WTC11 (cell line): ENCODE measurements at regions not wholly inside any gene's neighbourhood (a gene's known extent, or its start where the extent isn't known, plus 50 kb on each side); places are given as distances from the start of the nearest gene placed in this dataset.

ENCODE experiments used
- ATAC-seq: fragments of 200-7000 bp; cut with Tn5 transposase; 2 replicates; pipeline ENCODE4 v1.10.0; 2021; ENCODE audit warnings: mild to moderate bottlenecking, moderate library complexity
- CTCF ChIA-PET: fragments of 300-600 bp; sonication (Branson Sonifier 250); formaldehyde crosslinking; loops from one replicate; lab custom pipeline; 2021; ENCODE audit warnings: antibody characterized with exemption; lab: Charles Lee
- POLR2A ChIA-PET: fragments of 350-600 bp; sonication (Branson Sonifier 250); formaldehyde crosslinking; loops from one replicate; lab custom pipeline; 2021; ENCODE audit warnings: antibody characterized with exemption; lab: Charles Lee
- DNase-seq: peaks from one replicate; pipeline ENCODE4 v3.0.0; 2021; ENCODE audit warnings: low spot score
- H3K27ac Mint-ChIP-seq: 2 replicates; pipeline ENCODE4 v1.8.0; 2021; ENCODE audit warnings: mixed read lengths
- H3K27me3 Mint-ChIP-seq: 2 replicates; pipeline ENCODE4 v1.8.0; 2021; ENCODE audit warnings: low read depth, mild to moderate bottlenecking, moderate library complexity, mixed read lengths
- H3K36me3 Mint-ChIP-seq: 2 replicates; pipeline ENCODE4 v1.8.0; 2021; ENCODE audit warnings: mixed read lengths
- H3K4me1 Mint-ChIP-seq: 2 replicates; pipeline ENCODE4 v1.8.0; 2022; ENCODE audit warnings: mixed read lengths
- H3K4me3 Mint-ChIP-seq: 2 replicates; pipeline ENCODE4 v1.8.0; 2021; ENCODE audit warnings: mild to moderate bottlenecking, moderate library complexity, mixed read lengths
- H3K9me3 Mint-ChIP-seq: 2 replicates; pipeline ENCODE4 v1.8.0; 2021; ENCODE audit warnings: mixed read lengths
- ATF1 ChIP-seq: sonication (generic); formaldehyde crosslinking; IDR thresholded peaks from 2 replicates; pipeline ENCODE4 v1.8.1; 2023; ENCODE audit warnings: mild to moderate bottlenecking, moderate library complexity, missing genetic modification reagents
- ESRRA ChIP-seq: sonication (generic); formaldehyde crosslinking; IDR thresholded peaks from 2 replicates; pipeline ENCODE4 v1.8.1; 2022; ENCODE audit warnings: mild to moderate bottlenecking, missing genetic modification reagents, borderline replicate concordance
- FOXJ3 ChIP-seq: sonication (generic); formaldehyde crosslinking; IDR thresholded peaks from 2 replicates; pipeline ENCODE4 v1.9.0; 2021; ENCODE audit warnings: missing genetic modification reagents, mild to moderate bottlenecking, borderline replicate concordance
- FOXK1 ChIP-seq: sonication (generic); formaldehyde crosslinking; IDR thresholded peaks from 2 replicates; pipeline ENCODE4 v1.8.0; 2022; ENCODE audit warnings: mild to moderate bottlenecking, moderate library complexity, missing genetic modification reagents
- GRHL2 ChIP-seq: fragments of 250-450 bp; sonication (Bioruptor Pico); IDR thresholded peaks from 2 replicates; pipeline ENCODE4 v1.8.0; 2022; ENCODE audit warnings: mild to moderate bottlenecking, moderate library complexity; ENCODE audit not compliant: insufficient replicate concordance, severe bottlenecking
- HMGA2 ChIP-seq: fragments of 250-450 bp; sonication (Bioruptor Pico); IDR thresholded peaks from 2 replicates; pipeline ENCODE4 v1.4.0; 2021; ENCODE audit warnings: mild to moderate bottlenecking, moderate library complexity
- IRF2 ChIP-seq: sonication (generic); formaldehyde crosslinking; IDR thresholded peaks from 2 replicates; pipeline ENCODE4 v1.8.0; 2022; ENCODE audit warnings: low read depth, missing genetic modification reagents, borderline replicate concordance
- JAZF1 ChIP-seq: fragments of 250-450 bp; sonication (Bioruptor Pico); IDR thresholded peaks from 2 replicates; pipeline ENCODE4 v1.9.0; 2021; ENCODE audit warnings: moderate library complexity, mild to moderate bottlenecking, inconsistent platforms
- JUN ChIP-seq: sonication (generic); formaldehyde crosslinking; IDR thresholded peaks from 2 replicates; pipeline ENCODE4 v1.8.0; 2023; ENCODE audit warnings: mild to moderate bottlenecking, missing genetic modification reagents
- NFATC4 ChIP-seq: fragments of 250-450 bp; sonication (Bioruptor Pico); IDR thresholded peaks from 2 replicates; pipeline ENCODE4 v1.9.0; 2021; ENCODE audit warnings: mild to moderate bottlenecking
- NFE2L1 ChIP-seq: sonication (generic); formaldehyde crosslinking; IDR thresholded peaks from 2 replicates; pipeline ENCODE4 v1.8.1; 2023; ENCODE audit warnings: missing genetic modification reagents
- NR3C1 ChIP-seq: sonication (generic); formaldehyde crosslinking; conservative IDR thresholded peaks from 2 replicates; pipeline ENCODE4 v1.8.1; 2023; ENCODE audit warnings: low read depth, mild to moderate bottlenecking, missing genetic modification reagents
- RELA ChIP-seq: sonication (generic); formaldehyde crosslinking; IDR thresholded peaks from 2 replicates; pipeline ENCODE4 v1.8.1; 2022; ENCODE audit warnings: missing genetic modification reagents, mild to moderate bottlenecking, borderline replicate concordance
- TP53 ChIP-seq: sonication (generic); formaldehyde crosslinking; IDR thresholded peaks from 2 replicates; pipeline ENCODE4 v1.8.1; 2023; ENCODE audit warnings: mild to moderate bottlenecking, missing genetic modification reagents
- ZNF232 ChIP-seq: sonication (generic); formaldehyde crosslinking; IDR thresholded peaks from 2 replicates; pipeline ENCODE4 v1.8.0; 2022; ENCODE audit warnings: mild to moderate bottlenecking, missing genetic modification reagents
- ZNF263 ChIP-seq: sonication (generic); formaldehyde crosslinking; IDR thresholded peaks from 2 replicates; pipeline ENCODE4 v1.8.1; 2022; ENCODE audit warnings: low read depth, mild to moderate bottlenecking, moderate library complexity, missing genetic modification reagents
- ZNF416 ChIP-seq: fragments of 250-450 bp; sonication (Bioruptor Pico); IDR thresholded peaks from 2 replicates; pipeline ENCODE4 v1.9.0; 2021; ENCODE audit warnings: mild to moderate bottlenecking, inconsistent platforms
- ZNF423 ChIP-seq: fragments of 250-450 bp; sonication (Bioruptor Pico); IDR thresholded peaks from 2 replicates; pipeline ENCODE4 v2.1.2; 2022; ENCODE audit warnings: mild to moderate bottlenecking, moderate library complexity
- ZNF671 ChIP-seq: fragments of 250-450 bp; sonication (Bioruptor Pico); IDR thresholded peaks from 2 replicates; pipeline ENCODE4 v1.8.0; 2021; ENCODE audit warnings: mild to moderate bottlenecking
- TF ChIP-seq, protein P1 (sequence below): sonication (generic); formaldehyde crosslinking; IDR thresholded peaks from 2 replicates; pipeline ENCODE4 v1.8.1; 2023; ENCODE audit warnings: mild to moderate bottlenecking, missing genetic modification reagents
- TF ChIP-seq, protein P2 (sequence below): sonication (generic); formaldehyde crosslinking; IDR thresholded peaks from 2 replicates; pipeline ENCODE4 v1.8.0; 2022; ENCODE audit warnings: mild to moderate bottlenecking, missing genetic modification reagents
- TF ChIP-seq, protein P3 (sequence below): sonication (generic); formaldehyde crosslinking; IDR thresholded peaks from 2 replicates; pipeline ENCODE4 v1.8.1; 2023; ENCODE audit warnings: mild to moderate bottlenecking, moderate library complexity, missing genetic modification reagents
- TF ChIP-seq, protein P4 (sequence below): sonication (generic); formaldehyde crosslinking; IDR thresholded peaks from 2 replicates; pipeline ENCODE4 v1.8.1; 2022; ENCODE audit warnings: low read depth, mild to moderate bottlenecking, moderate library complexity, missing genetic modification reagents, borderline replicate concordance
- TF ChIP-seq, protein P5 (sequence below): sonication (generic); formaldehyde crosslinking; IDR thresholded peaks from 2 replicates; pipeline ENCODE4 v1.8.0; 2023; ENCODE audit warnings: missing genetic modification reagents
- TF ChIP-seq, protein P6 (sequence below): fragments of 250-450 bp; sonication (Bioruptor Pico); IDR thresholded peaks from 2 replicates; pipeline ENCODE4 v1.9.0; 2021; ENCODE audit warnings: moderate library complexity, mild to moderate bottlenecking, inconsistent platforms, borderline replicate concordance

DNA sequence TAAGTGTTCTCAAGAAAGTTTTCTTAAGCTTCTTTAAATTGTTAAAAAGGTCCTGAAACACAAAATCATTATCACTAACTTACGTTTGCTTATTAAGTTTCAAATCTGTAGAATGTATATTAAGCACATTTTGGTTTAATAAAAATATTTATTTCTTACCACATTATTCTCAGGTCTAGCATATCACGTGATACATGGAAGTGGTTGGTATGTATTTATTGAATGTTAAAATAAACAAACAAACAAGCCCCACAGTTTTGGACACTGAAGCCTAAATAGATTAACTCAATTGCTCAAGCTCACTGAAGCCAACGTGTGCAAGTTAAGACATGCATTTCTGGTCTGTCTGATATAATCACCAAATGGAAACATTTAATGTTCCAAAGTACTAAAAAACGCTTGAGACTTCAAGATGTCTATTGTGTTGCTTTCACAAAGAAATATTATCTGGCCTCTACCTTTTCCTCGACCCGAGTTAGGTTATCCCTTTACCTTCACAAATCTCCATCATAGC is 1136.9 kb downstream of the TAF11L14 start:
- Mint-ChIP-seq H3K4me1 (peaks cover 11% of the 10 kb centered on the region), H3K36me3 (no peaks in the 10 kb centered on the region), H3K4me3 (no peak overlapping the region), H3K9me3 (peaks cover 3% of the 10 kb centered on the region), H3K27ac (no peak overlapping the region), H3K27me3 (no peaks in the 10 kb centered on the region)
- CTCF ChIA-PET = no interaction called here
- TF ChIP-seq TP53 (CRISPR knock-in tag) (no peak), HMGA2 (CRISPR knock-in tag) (no peak), ZNF416 (CRISPR knock-in tag) (no peak), ZNF423 (CRISPR knock-in tag) (no peak), ZNF263 (CRISPR knock-in tag) (no peak), RELA (CRISPR knock-in tag) (no peak), ATF1 (no peak), ESRRA (CRISPR knock-in tag) (no peak), NFE2L1 (CRISPR knock-in tag) (no peak), ZNF232 (CRISPR knock-in tag) (no peak), JUN (CRISPR knock-in tag) (no peak)
- TF ChIP-seq, protein P1, sequence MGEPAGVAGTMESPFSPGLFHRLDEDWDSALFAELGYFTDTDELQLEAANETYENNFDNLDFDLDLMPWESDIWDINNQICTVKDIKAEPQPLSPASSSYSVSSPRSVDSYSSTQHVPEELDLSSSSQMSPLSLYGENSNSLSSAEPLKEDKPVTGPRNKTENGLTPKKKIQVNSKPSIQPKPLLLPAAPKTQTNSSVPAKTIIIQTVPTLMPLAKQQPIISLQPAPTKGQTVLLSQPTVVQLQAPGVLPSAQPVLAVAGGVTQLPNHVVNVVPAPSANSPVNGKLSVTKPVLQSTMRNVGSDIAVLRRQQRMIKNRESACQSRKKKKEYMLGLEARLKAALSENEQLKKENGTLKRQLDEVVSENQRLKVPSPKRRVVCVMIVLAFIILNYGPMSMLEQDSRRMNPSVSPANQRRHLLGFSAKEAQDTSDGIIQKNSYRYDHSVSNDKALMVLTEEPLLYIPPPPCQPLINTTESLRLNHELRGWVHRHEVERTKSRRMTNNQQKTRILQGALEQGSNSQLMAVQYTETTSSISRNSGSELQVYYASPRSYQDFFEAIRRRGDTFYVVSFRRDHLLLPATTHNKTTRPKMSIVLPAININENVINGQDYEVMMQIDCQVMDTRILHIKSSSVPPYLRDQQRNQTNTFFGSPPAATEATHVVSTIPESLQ = no peak
- TF ChIP-seq, protein P2, sequence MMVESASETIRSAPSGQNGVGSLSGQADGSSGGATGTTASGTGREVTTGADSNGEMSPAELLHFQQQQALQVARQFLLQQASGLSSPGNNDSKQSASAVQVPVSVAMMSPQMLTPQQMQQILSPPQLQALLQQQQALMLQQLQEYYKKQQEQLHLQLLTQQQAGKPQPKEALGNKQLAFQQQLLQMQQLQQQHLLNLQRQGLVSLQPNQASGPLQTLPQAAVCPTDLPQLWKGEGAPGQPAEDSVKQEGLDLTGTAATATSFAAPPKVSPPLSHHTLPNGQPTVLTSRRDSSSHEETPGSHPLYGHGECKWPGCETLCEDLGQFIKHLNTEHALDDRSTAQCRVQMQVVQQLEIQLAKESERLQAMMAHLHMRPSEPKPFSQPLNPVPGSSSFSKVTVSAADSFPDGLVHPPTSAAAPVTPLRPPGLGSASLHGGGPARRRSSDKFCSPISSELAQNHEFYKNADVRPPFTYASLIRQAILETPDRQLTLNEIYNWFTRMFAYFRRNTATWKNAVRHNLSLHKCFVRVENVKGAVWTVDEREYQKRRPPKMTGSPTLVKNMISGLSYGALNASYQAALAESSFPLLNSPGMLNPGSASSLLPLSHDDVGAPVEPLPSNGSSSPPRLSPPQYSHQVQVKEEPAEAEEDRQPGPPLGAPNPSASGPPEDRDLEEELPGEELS = no peak
- TF ChIP-seq, protein P3, sequence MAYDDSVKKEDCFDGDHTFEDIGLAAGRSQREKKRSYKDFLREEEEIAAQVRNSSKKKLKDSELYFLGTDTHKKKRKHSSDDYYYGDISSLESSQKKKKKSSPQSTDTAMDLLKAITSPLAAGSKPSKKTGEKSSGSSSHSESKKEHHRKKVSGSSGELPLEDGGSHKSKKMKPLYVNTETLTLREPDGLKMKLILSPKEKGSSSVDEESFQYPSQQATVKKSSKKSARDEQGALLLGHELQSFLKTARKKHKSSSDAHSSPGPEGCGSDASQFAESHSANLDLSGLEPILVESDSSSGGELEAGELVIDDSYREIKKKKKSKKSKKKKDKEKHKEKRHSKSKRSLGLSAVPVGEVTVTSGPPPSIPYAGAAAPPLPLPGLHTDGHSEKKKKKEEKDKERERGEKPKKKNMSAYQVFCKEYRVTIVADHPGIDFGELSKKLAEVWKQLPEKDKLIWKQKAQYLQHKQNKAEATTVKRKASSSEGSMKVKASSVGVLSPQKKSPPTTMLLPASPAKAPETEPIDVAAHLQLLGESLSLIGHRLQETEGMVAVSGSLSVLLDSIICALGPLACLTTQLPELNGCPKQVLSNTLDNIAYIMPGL (CRISPR knock-in tag) = no peak
- DNase-seq (no peak), ATAC-seq (no peak)
- POLR2A ChIA-PET = no interaction called here

DNA sequence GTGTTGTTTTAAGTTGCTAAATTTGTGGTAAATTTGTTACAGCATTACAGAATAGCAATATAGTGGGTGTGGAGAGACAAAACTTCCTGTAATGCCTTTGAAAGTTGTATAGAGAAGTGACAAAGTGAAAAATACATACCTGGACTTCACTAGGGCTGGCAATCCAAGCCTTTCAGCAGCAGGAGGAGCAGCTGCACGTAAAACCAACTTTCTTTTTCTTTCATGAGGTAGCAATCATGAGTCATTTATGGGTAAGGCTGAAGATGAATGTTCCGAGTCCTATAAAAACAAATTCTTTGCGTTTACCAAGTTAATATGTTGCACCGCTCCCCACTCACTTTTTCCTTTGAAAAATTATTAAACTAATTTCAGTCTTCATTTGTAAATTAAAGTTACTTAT is 1138.2 kb downstream of the TAF11L14 start:
- H3K9me3 Mint-ChIP-seq = no peaks in the 10 kb centered on the region
- H3K27ac Mint-ChIP-seq = no peak overlapping the region
- no peaks in the 10 kb centered on the region for H3K36me3 Mint-ChIP-seq
- peaks cover 11% of the 10 kb centered on the region for H3K4me1 Mint-ChIP-seq
- ATAC-seq = peak; percentile 82
- TF ChIP-seq ZNF671 (CRISPR knock-in tag) = no peak
- no peak for TF ChIP-seq GRHL2 (CRISPR knock-in tag)
- TF ChIP-seq, all 79 proteins: peak for 0
- no peaks in the 10 kb centered on the region for H3K27me3 Mint-ChIP-seq
- ChIA-PET POLR2A (interaction anchor here (0.6 kb wide), 1 partner anchor 1569 kb away, joined by 3 read pairs; no protein-coding TSS in a partner anchor), CTCF (no interaction called here)
- no peak for DNase-seq
- no peak overlapping the region for H3K4me3 Mint-ChIP-seq

DNA sequence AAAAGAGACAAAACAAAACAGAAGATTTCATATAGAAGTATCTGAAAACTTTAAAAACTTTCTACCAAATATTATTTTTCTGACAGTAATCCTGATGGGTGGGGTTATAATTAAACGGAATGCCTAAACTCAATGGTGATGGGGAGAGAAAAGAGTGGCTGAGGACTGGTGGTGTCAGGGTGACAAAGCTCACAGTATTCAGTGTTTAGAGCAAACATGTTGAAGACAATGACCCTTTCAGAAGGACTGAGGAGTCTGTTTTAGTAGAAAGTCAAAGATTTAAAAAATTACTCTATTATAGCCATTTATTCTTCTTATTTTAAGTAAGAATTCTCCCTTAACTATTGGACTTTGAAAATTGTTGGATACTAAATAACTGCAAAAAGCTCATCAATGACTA is 1144.0 kb downstream of the TAF11L14 start:
- CTCF ChIA-PET = no interaction called here
- TF ChIP-seq, protein P4, sequence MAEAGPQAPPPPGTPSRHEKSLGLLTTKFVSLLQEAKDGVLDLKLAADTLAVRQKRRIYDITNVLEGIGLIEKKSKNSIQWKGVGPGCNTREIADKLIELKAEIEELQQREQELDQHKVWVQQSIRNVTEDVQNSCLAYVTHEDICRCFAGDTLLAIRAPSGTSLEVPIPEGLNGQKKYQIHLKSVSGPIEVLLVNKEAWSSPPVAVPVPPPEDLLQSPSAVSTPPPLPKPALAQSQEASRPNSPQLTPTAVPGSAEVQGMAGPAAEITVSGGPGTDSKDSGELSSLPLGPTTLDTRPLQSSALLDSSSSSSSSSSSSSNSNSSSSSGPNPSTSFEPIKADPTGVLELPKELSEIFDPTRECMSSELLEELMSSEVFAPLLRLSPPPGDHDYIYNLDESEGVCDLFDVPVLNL (CRISPR knock-in tag) = no peak
- no peak for TF ChIP-seq RELA (CRISPR knock-in tag)
- TF ChIP-seq IRF2 (CRISPR knock-in tag) = no peak
- no peak for TF ChIP-seq ESRRA (CRISPR knock-in tag)
- no peak for TF ChIP-seq ATF1
- TF ChIP-seq, protein P5, sequence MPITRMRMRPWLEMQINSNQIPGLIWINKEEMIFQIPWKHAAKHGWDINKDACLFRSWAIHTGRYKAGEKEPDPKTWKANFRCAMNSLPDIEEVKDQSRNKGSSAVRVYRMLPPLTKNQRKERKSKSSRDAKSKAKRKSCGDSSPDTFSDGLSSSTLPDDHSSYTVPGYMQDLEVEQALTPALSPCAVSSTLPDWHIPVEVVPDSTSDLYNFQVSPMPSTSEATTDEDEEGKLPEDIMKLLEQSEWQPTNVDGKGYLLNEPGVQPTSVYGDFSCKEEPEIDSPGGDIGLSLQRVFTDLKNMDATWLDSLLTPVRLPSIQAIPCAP (CRISPR knock-in tag) = no peak
- no peak for TF ChIP-seq NR3C1 (CRISPR knock-in tag)
- TF ChIP-seq, protein P6, sequence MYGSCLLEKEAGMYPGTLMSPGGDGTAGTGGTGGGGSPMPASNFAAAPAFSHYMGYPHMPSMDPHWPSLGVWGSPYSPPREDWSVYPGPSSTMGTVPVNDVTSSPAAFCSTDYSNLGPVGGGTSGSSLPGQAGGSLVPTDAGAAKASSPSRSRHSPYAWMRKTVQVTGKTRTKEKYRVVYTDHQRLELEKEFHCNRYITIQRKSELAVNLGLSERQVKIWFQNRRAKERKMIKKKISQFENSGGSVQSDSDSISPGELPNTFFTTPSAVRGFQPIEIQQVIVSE (CRISPR knock-in tag) = no peak
- no peak for TF ChIP-seq NFATC4
- TF ChIP-seq FOXJ3 (CRISPR knock-in tag) = no peak
- TF ChIP-seq JAZF1 (CRISPR knock-in tag) = no peak
- no peak for TF ChIP-seq ZNF263 (CRISPR knock-in tag)
- TF ChIP-seq FOXK1 (CRISPR knock-in tag) = no peak

More for the DNA sequence above, 1144.0 kb downstream of the TAF11L14 start:
- no peak for ATAC-seq
- no peak overlapping the region for H3K4me3 Mint-ChIP-seq
- H3K4me1 Mint-ChIP-seq = peaks cover 2% of the 10 kb centered on the region; the same call in 1 of the 2 replicates
- peaks cover 5% of the 10 kb centered on the region for H3K9me3 Mint-ChIP-seq
- H3K36me3 Mint-ChIP-seq = peaks cover 3% of the 10 kb centered on the region
- no peaks in the 10 kb centered on the region for H3K27me3 Mint-ChIP-seq
- POLR2A ChIA-PET = no interaction called here
- no peak for DNase-seq
- H3K27ac Mint-ChIP-seq = no peak overlapping the region
